ENCODE measurements at regions not wholly inside any gene's neighbourhood (a gene's known extent, or its start where the extent isn't known, plus 50 kb on each side); places are given as distances from the start of the nearest gene placed in this dataset.

DNA sequence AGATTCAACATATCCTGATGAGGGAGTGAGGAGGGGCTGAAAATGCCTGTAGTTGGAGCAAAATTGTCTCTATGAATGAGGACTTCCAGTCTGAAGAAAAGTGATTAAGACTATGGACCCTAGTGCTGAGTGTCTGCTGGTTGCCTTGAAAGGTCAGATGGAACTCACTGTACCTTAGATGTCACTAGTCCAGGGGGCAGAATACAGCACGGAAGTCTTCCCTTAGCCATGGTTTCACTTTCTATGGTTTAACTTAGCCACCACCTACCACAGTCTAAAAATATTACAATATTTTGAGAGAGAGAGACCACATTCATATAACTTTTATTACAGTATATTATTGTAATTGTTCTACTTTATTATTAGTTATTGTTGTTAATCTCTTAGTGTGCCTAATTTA is 223.1 kb downstream of the FMR1NB start:
- H3K27ac ChIP-seq: no peak overlapping the region
- TF ChIP-seq, protein P1, sequence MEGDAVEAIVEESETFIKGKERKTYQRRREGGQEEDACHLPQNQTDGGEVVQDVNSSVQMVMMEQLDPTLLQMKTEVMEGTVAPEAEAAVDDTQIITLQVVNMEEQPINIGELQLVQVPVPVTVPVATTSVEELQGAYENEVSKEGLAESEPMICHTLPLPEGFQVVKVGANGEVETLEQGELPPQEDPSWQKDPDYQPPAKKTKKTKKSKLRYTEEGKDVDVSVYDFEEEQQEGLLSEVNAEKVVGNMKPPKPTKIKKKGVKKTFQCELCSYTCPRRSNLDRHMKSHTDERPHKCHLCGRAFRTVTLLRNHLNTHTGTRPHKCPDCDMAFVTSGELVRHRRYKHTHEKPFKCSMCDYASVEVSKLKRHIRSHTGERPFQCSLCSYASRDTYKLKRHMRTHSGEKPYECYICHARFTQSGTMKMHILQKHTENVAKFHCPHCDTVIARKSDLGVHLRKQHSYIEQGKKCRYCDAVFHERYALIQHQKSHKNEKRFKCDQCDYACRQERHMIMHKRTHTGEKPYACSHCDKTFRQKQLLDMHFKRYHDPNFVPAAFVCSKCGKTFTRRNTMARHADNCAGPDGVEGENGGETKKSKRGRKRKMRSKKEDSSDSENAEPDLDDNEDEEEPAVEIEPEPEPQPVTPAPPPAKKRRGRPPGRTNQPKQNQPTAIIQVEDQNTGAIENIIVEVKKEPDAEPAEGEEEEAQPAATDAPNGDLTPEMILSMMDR (conservative IDR thresholded peaks at IDR 0.05): no peak

DNA sequence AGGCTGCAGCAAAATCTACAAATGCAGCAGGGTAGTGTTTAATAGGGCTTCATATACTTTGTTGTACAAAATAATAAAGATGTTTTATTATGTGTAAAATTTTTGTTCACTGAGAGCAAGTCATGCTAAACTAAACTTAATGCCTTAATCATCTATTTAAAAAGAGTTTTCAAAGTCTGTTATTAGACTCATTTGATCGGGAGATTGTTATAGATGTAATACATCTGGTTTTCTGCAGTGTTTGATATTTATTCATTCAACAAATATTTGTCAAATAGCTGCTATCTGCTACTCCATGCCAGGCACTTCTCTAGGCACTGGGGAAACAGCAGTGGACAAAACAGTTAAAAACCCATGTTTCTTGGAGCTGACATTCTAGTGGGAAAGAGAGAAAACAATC is 233.6 kb downstream of the FMR1NB start:
- H3K27ac ChIP-seq: no peak overlapping the region
- TF ChIP-seq, protein P1 (conservative IDR thresholded peaks at IDR 0.05): no peak

- TF ChIP-seq, protein P1 (conservative IDR thresholded peaks at IDR 0.05): no peak
- H3K27ac ChIP-seq: no peak overlapping the region
Measured at GRCh38 chrX:148215726-148216125, 234.6 kb downstream of the FMR1NB start.

DNA sequence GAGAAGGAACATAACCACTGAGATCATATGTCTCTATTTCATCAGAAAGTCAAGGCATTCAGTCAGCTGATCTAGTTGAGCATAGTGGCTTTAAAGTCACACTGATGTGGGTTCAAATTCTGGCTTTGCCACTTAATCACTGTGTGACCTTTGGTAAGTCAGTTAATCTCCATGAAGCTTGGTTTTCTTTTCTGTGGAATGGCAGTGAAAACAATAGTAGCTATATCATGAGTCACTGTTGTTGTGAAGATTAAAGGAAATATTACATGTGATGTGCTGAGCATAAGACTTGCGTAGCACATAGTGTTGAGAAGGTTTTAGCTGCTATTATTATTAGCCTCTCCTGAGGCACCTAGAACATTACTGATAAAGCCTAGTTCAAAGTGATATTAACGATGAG is 242.2 kb downstream of the FMR1NB start:
- TF ChIP-seq, protein P1 (conservative IDR thresholded peaks at IDR 0.05): no peak
- H3K27ac ChIP-seq: no peak overlapping the region

GRCh38 chrX:148228521-148228920 is 247.4 kb downstream of the FMR1NB start:
- H3K27ac ChIP-seq: no peak overlapping the region
- TF ChIP-seq, protein P1 (conservative IDR thresholded peaks at IDR 0.05): no peak

- H3K27ac ChIP-seq: no peak overlapping the region
- TF ChIP-seq, protein P1 (conservative IDR thresholded peaks at IDR 0.05): no peak
Measured at GRCh38 chrX:148229801-148230303, 248.7 kb downstream of the FMR1NB start.

- H3K27ac ChIP-seq: no peak overlapping the region
- TF ChIP-seq, protein P1 (conservative IDR thresholded peaks at IDR 0.05): no peak
Measured at GRCh38 chrX:148259990-148260389, 240.4 kb upstream of the AFF2 start.

All from VCaP (cell line).